ENCODE measurements at regions not wholly inside any gene's neighbourhood (a gene's known extent, or its start where the extent isn't known, plus 50 kb on each side); places are given as distances from the start of the nearest gene placed in this dataset.

- TF ChIP-seq BCL3 (IDR thresholded peaks at IDR 0.05) (no peak), MAFK (IDR thresholded peaks at IDR 0.05; ENCODE audit: partially characterized antibody) (peak; percentile 49)
- Histone ChIP-seq H3K9me3 (peaks cover 3% of the 10 kb centered on the region; the same call in 1 of the 3 replicates), H3K4me2 (no peak overlapping the region), H3K4me1 (no peaks in the 10 kb centered on the region), H3K4me3 (no peak overlapping the region), H3K27ac (no peak overlapping the region)
- 12% methylated on average over 1 of the region's 1 CpG for WGBS (ENCODE audit: missing lambda C conversion rate)
- FAIRE-seq (no peak), ATAC-seq (no peak), DNase-seq (ENCODE audit: low read depth in 1 of 2, low spot score in 1 of 2) (no peak)
- ChIA-PET CTCF (no interaction called here), POLR2A (no interaction called here)
Measured at GRCh38 chr2:60157283-60157682, 396.2 kb downstream of the BCL11A start.

- ATAC-seq (no peak), DNase-seq (ENCODE audit: low read depth in 1 of 2, low spot score in 1 of 2) (no peak), FAIRE-seq (no peak)
- Histone ChIP-seq H3K4me3 (no peak overlapping the region), H3K9me3 (peaks cover 3% of the 10 kb centered on the region; the same call in 1 of the 3 replicates), H3K27ac (no peak overlapping the region), H3K4me2 (no peak overlapping the region), H3K4me1 (no peaks in the 10 kb centered on the region)
- POLR2A ChIA-PET = no interaction called here
- TF ChIP-seq POLR2A (IDR thresholded peaks at IDR 0.05; ENCODE audit: low read length) (no peak), ZC3H11A (IDR thresholded peaks at IDR 0.05) (no peak), NFE2L2 (conservative IDR thresholded peaks at IDR 0.05; ENCODE audit: low read length) (no peak), NPAS2 (CRISPR knock-in tag; IDR thresholded peaks at IDR 0.05; ENCODE audit: borderline replicate concordance) (no peak), SMC3 (IDR thresholded peaks at IDR 0.05) (no peak), USF2 (IDR thresholded peaks at IDR 0.05) (no peak), HES2 (IDR thresholded peaks at IDR 0.05) (no peak), EHF (CRISPR knock-in tag; IDR thresholded peaks at IDR 0.05) (no peak), CBX2 (IDR thresholded peaks at IDR 0.05; ENCODE audit: borderline replicate concordance, low read depth) (no peak)
- 2% methylated on average over 2 of the region's 2 CpGs for WGBS (ENCODE audit: missing lambda C conversion rate)
- CTCF ChIA-PET = no interaction called here
Measured at GRCh38 chr2:60154142-60154541, 399.3 kb downstream of the BCL11A start.

- no peak for ATAC-seq
- DNase-seq (ENCODE audit: low read depth in 1 of 2, low spot score in 1 of 2) = peak; percentile 8 to 49
- ChIA-PET CTCF (interaction anchor here (0.6 to 1.0 kb wide), 3 partner anchors 10 to 72 kb away, joined by 3 read pairs; no protein-coding TSS in a partner anchor), POLR2A (no interaction called here)
- Histone ChIP-seq H3K4me3 (no peak overlapping the region), H3K9me3 (peaks cover 3% of the 10 kb centered on the region; the same call in 1 of the 3 replicates), H3K4me2 (no peak overlapping the region), H3K27ac (no peak overlapping the region), H3K4me1 (no peaks in the 10 kb centered on the region)
- no peak for FAIRE-seq
- WGBS (ENCODE audit: missing lambda C conversion rate) = 16% methylated on average over 4 of the region's 4 CpGs
- TF ChIP-seq RAD21 (conservative IDR thresholded peaks at IDR 0.05 in 1 of 2, IDR thresholded peaks at IDR 0.05 in 1 of 2) (peak; percentile 50 to 73; a peak in 4 of 5 replicates), FOXS1 (CRISPR knock-in tag; IDR thresholded peaks at IDR 0.05) (no peak), NPAS2 (CRISPR knock-in tag; IDR thresholded peaks at IDR 0.05; ENCODE audit: borderline replicate concordance) (no peak), JUNB (IDR thresholded peaks at IDR 0.05) (no peak), CTCF (IDR thresholded peaks at IDR 0.05) (peak; percentile 53), JUN (IDR thresholded peaks at IDR 0.05) (no peak)
Measured at GRCh38 chr2:60152226-60152833, 401.1 kb downstream of the BCL11A start.

- Histone ChIP-seq H3K9me3 (peaks cover 3% of the 10 kb centered on the region; the same call in 1 of the 3 replicates), H3K27ac (no peak overlapping the region), H3K4me2 (no peak overlapping the region), H3K4me3 (no peak overlapping the region), H3K4me1 (no peaks in the 10 kb centered on the region)
- FAIRE-seq (no peak), DNase-seq (ENCODE audit: low read depth in 1 of 2, low spot score in 1 of 2) (no peak), ATAC-seq (no peak)
- CTCF ChIA-PET = interaction anchor here (1.1 kb wide), 1 partner anchor 401 kb away, joined by 3 read pairs; no protein-coding TSS in a partner anchor
- no peak for TF ChIP-seq POLR2A (IDR thresholded peaks at IDR 0.05; ENCODE audit: low read length)
- no peak for TF ChIP-seq BHLHE40 (IDR thresholded peaks at IDR 0.05; ENCODE audit: low read depth, low read length)
- TF ChIP-seq HOXB13 (CRISPR knock-in tag; IDR thresholded peaks at IDR 0.05; ENCODE audit: low read depth) = no peak
- no peak for TF ChIP-seq RAD21 (conservative IDR thresholded peaks at IDR 0.05 in 1 of 2, IDR thresholded peaks at IDR 0.05 in 1 of 2)
- TF ChIP-seq MAFK (IDR thresholded peaks at IDR 0.05; ENCODE audit: partially characterized antibody) = no peak
- no peak for TF ChIP-seq CHD2 (IDR thresholded peaks at IDR 0.05; ENCODE audit: low read length, partially characterized antibody)
- no peak for TF ChIP-seq FOSL2 (IDR thresholded peaks at IDR 0.05)
- TF ChIP-seq FOSL2 (CRISPR knock-in tag; IDR thresholded peaks at IDR 0.05) = no peak
- TF ChIP-seq FOXS1 (CRISPR knock-in tag; IDR thresholded peaks at IDR 0.05) = no peak
- no peak for TF ChIP-seq PHF8 (IDR thresholded peaks at IDR 0.05; ENCODE audit: borderline replicate concordance, low read depth)
- no peak for TF ChIP-seq MYC (IDR thresholded peaks at IDR 0.05; ENCODE audit: borderline replicate concordance, low read length)
- TF ChIP-seq FOSB (CRISPR knock-in tag; IDR thresholded peaks at IDR 0.05) = no peak
- POLR2A ChIA-PET = no interaction called here
- WGBS (ENCODE audit: missing lambda C conversion rate) = 0% methylated on average over 1 of the region's 1 CpG
Measured at GRCh38 chr2:60149176-60149575, 404.3 kb downstream of the BCL11A start.

Measured in A549 (cell line).